Right atrium auricular region (tissue), 2 donors: ENCODE measurements at regions not wholly inside any gene's neighbourhood (a gene's known extent, or its start where the extent isn't known, plus 50 kb on each side); places are given as distances from the start of the nearest gene placed in this dataset.

Experiments
- DNase-seq: peaks from one replicate; pipeline ENCODE4 v3.0.0-alpha.2; 2019; ENCODE audit warnings: low spot score
- H3K27ac ChIP-seq, 2 donors: fragments of 200-600 bp; sonication (generic); 1 replicate in 1 of 2; 2 replicates in 1 of 2; pipeline ENCODE4 v1.5.1; 2016 to 2019
- H3K27me3 ChIP-seq, 2 donors: fragments of 200-600 bp; sonication (generic); one replicate each; pipeline versions ENCODE4 v1.5.1 to v1.6.0; 2017 to 2019
- H3K36me3 ChIP-seq: fragments of 200-600 bp; sonication (generic); one replicate; pipeline ENCODE4 v1.5.1; 2016
- H3K4me1 ChIP-seq, 2 donors: fragments of 200-600 bp; sonication (generic); one replicate each; pipeline versions ENCODE4 v1.5.1 to v1.6.0; 2017 to 2019
- H3K4me3 ChIP-seq, 2 donors: fragments of 200-600 bp; sonication (generic); 1 replicate in 1 of 2; 2 replicates in 1 of 2; pipeline ENCODE4 v1.5.1; 2017 to 2019; ENCODE audit warnings: mild to moderate bottlenecking in 1 of 2, moderate library complexity in 1 of 2
- H3K9me3 ChIP-seq, 2 donors: fragments of 200-600 bp; sonication (generic); one replicate each; pipeline ENCODE4 v1.5.1; 2019
- TF ChIP-seq, protein P1 (sequence below), 2 donors: fragments of 200-600 bp; sonication (generic); IDR thresholded peaks; one replicate each; pipeline ENCODE4 v1.5.1; 2019; ENCODE audit warnings: antibody characterized with exemption in 2 of 2

DNA sequence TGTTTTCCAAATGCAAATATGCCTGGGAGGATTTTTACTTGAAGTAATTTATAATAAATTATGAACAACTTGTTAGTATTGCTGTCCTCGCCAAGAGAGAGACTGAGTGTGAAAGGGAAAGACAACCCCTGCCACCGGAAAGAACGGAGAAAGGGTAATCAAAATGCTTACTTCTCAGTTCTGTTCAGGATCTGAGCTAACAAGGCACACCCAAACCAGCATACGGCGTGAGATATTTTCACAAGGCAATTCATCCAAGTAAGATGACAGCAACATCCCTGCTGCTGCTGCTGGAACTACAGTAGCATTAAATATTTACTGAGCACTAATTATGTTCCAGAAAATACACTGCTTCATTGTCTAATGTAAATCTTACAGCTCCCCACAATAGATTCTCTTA lies 96.1 kb downstream of the KBTBD8 start:
- Histone ChIP-seq H3K4me3 (no peak overlapping the region), H3K9me3 (peaks cover 0 to 1% of the 10 kb centered on the region in 2 donors)

DNA sequence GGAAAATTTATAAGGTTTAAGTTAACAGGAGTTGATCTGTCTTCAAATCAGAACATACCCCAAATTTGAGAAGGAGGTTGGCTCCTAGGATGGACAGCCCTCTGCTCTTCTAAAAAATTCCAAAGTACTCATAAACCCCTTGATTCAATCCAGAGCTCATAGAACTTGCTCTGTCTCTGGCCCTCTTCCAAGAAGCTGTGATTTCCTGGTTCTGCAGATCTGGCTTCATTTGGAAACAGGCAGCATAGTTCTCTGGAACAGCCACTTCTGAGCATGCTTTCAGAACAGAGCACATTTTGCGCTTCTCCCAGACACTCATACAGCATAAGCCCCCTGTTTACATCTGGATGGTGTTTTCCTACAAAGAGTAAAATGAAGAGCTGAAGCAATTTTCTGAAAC lies 96.7 kb downstream of the KBTBD8 start:
- Histone ChIP-seq H3K27me3 (no peaks in the 10 kb centered on the region), H3K4me1 (no peaks in the 10 kb centered on the region), H3K36me3 (no peaks in the 10 kb centered on the region), H3K4me3 (no peak overlapping the region), H3K27ac (no peak overlapping the region), H3K9me3 (no peaks in the 10 kb centered on the region)
- no peak for DNase-seq
- TF ChIP-seq, protein P1, sequence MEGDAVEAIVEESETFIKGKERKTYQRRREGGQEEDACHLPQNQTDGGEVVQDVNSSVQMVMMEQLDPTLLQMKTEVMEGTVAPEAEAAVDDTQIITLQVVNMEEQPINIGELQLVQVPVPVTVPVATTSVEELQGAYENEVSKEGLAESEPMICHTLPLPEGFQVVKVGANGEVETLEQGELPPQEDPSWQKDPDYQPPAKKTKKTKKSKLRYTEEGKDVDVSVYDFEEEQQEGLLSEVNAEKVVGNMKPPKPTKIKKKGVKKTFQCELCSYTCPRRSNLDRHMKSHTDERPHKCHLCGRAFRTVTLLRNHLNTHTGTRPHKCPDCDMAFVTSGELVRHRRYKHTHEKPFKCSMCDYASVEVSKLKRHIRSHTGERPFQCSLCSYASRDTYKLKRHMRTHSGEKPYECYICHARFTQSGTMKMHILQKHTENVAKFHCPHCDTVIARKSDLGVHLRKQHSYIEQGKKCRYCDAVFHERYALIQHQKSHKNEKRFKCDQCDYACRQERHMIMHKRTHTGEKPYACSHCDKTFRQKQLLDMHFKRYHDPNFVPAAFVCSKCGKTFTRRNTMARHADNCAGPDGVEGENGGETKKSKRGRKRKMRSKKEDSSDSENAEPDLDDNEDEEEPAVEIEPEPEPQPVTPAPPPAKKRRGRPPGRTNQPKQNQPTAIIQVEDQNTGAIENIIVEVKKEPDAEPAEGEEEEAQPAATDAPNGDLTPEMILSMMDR (IDR thresholded peaks at IDR 0.05): no peak

More for the DNA sequence above, 96.1 kb downstream of the KBTBD8 start:
- Histone ChIP-seq H3K27me3 (no peaks in the 10 kb centered on the region), H3K27ac (no peak overlapping the region), H3K4me1 (no peaks in the 10 kb centered on the region), H3K36me3 (no peaks in the 10 kb centered on the region)
- TF ChIP-seq, protein P1 (IDR thresholded peaks at IDR 0.05): no peak
- DNase-seq: no peak

DNA sequence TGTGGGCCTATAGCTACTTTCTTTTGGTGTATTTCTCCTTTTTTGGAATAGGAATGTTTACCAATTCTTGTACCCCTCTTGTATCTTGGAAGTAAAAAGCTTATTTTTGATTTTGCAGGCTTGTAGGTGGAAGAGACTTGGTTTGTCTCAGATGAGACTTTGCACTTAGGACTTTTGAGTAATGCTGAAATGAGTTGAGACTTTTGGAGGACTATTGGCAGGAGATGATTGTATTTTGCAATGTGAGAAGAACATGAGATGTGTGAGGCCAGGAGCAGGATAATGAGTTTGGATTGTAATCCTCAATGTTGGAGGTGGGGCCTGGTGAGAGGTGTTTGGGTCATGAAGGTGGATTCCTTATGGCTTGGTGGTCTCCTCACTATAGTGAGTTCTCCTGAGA lies 106.3 kb downstream of the KBTBD8 start:
- H3K4me3 ChIP-seq: no peak overlapping the region
- no peak for DNase-seq
- H3K36me3 ChIP-seq: no peaks in the 10 kb centered on the region
- no peaks in the 10 kb centered on the region for H3K27me3 ChIP-seq
- peaks cover 0 to 8% of the 10 kb centered on the region in 2 donors for H3K9me3 ChIP-seq
- no peaks in the 10 kb centered on the region for H3K4me1 ChIP-seq
- TF ChIP-seq, protein P1 (IDR thresholded peaks at IDR 0.05): no peak
- no peak overlapping the region for H3K27ac ChIP-seq

GRCh38 chr3:67106874-67107273 lies 108.8 kb downstream of the KBTBD8 start:
- Histone ChIP-seq H3K9me3 (peaks cover 0 to 8% of the 10 kb centered on the region in 2 donors), H3K36me3 (no peaks in the 10 kb centered on the region), H3K27me3 (no peaks in the 10 kb centered on the region), H3K4me3 (no peak overlapping the region), H3K4me1 (no peaks in the 10 kb centered on the region), H3K27ac (no peak overlapping the region)
- no peak for DNase-seq
- TF ChIP-seq, protein P1 (IDR thresholded peaks at IDR 0.05): no peak

GRCh38 chr3:67109651-67110204 lies 111.6 kb downstream of the KBTBD8 start:
- no peaks in the 10 kb centered on the region for H3K27me3 ChIP-seq
- no peak overlapping the region for H3K27ac ChIP-seq
- no peaks in the 10 kb centered on the region for H3K4me1 ChIP-seq
- H3K36me3 ChIP-seq: no peaks in the 10 kb centered on the region
- no peaks in the 10 kb centered on the region for H3K9me3 ChIP-seq
- TF ChIP-seq, protein P1 (IDR thresholded peaks at IDR 0.05): peak in 1 of 2 donors; percentile 55
- H3K4me3 ChIP-seq: no peak overlapping the region
- DNase-seq: no peak

GRCh38 chr3:67113802-67114407 lies 115.8 kb downstream of the KBTBD8 start:
- H3K9me3 ChIP-seq: no peaks in the 10 kb centered on the region
- H3K4me1 ChIP-seq: no peaks in the 10 kb centered on the region
- DNase-seq: peak; percentile 74
- no peak overlapping the region for H3K4me3 ChIP-seq
- H3K27ac ChIP-seq: no peak overlapping the region
- no peaks in the 10 kb centered on the region for H3K27me3 ChIP-seq
- no peaks in the 10 kb centered on the region for H3K36me3 ChIP-seq
- TF ChIP-seq, protein P1 (IDR thresholded peaks at IDR 0.05): peak; percentile 78 to 87
